OCI-LY7 (cell line): ENCODE measurements at regions not wholly inside any gene's neighbourhood (a gene's known extent, or its start where the extent isn't known, plus 50 kb on each side); places are given as distances from the start of the nearest gene placed in this dataset.
A peak's percentile ranks its signal among the peaks of the same experiment; 100 is the strongest.

Experiments used
- BruUV-seq: library from RNA; stranded (reverse); fragments of 400-500 nt; replicated peaks from 2 replicates; lab custom pipeline; 2021; lab: Mats Ljungman, UMichigan
- CTCF ChIA-PET: fragments of 300-600 bp; sonication (Branson Sonifier 250); formaldehyde crosslinking; loops from one replicate; lab custom pipeline; 2022; ENCODE audit warnings: antibody characterized with exemption; ENCODE audit not compliant: unreplicated experiment; lab: Charles Lee
- POLR2A ChIA-PET: fragments of 300-600 bp; sonication (Branson Sonifier 250); formaldehyde crosslinking; loops from one replicate; lab custom pipeline; 2022; ENCODE audit warnings: antibody characterized with exemption; lab: Charles Lee
- DNase-seq: peaks from one replicate; pipeline ENCODE4 v3.0.0-alpha.2; 2015; ENCODE audit warnings: low spot score
- H2AFZ ChIP-seq: fragments of 200-600 bp; sonication (generic), shearing (Covaris generic); 2 replicates; pipeline ENCODE4 v1.6.1; 2014; ENCODE audit warnings: mild to moderate bottlenecking, antibody characterized with exemption, low read length, moderate library complexity
- H3K27ac ChIP-seq: fragments of 200-600 bp; sonication (generic); 2 replicates; pipeline ENCODE4 v1.5.1; 2014; ENCODE audit warnings: mixed run types, low read depth, mild to moderate bottlenecking, moderate library complexity, low read length, inconsistent platforms; ENCODE audit not compliant: poor library complexity, severe bottlenecking
- H3K36me3 ChIP-seq: fragments of 200-600 bp; sonication (generic); 2 replicates; pipeline ENCODE4 v1.6.1; 2014; ENCODE audit warnings: mild to moderate bottlenecking, antibody characterized with exemption, low read length, moderate library complexity, mixed read lengths; ENCODE audit not compliant: insufficient read depth
- H3K4me1 ChIP-seq: fragments of 200-600 bp; sonication (generic); 2 replicates; pipeline ENCODE4 v1.5.1; 2014; ENCODE audit warnings: mild to moderate bottlenecking, low read length; ENCODE audit not compliant: insufficient read depth, poor library complexity, severe bottlenecking
- H3K4me2 ChIP-seq: fragments of 200-600 bp; sonication (generic); 2 replicates; pipeline ENCODE4 v1.6.1; 2014; ENCODE audit warnings: mild to moderate bottlenecking, low read length
- H3K4me3 ChIP-seq: fragments of 200-600 bp; sonication (generic); 2 replicates; pipeline ENCODE4 v1.5.1; 2014; ENCODE audit warnings: mild to moderate bottlenecking, low read depth, low read length; ENCODE audit not compliant: poor library complexity, severe bottlenecking
- H3K79me2 ChIP-seq: fragments of 200-600 bp; sonication (generic); 2 replicates; pipeline ENCODE4 v1.6.1; 2016; ENCODE audit warnings: low read depth, mild to moderate bottlenecking, low read length, moderate library complexity, mixed read lengths; ENCODE audit not compliant: insufficient read depth
- H3K9me2 ChIP-seq: fragments of 200-600 bp; sonication (generic); 2 replicates; pipeline ENCODE4 v1.6.1; 2016; ENCODE audit warnings: mild to moderate bottlenecking, low read length, mixed read lengths; ENCODE audit not compliant: insufficient read depth
- H3K9me3 ChIP-seq: fragments of 200-600 bp; sonication (generic); 2 replicates; pipeline ENCODE4 v1.6.1; 2014; ENCODE audit warnings: mild to moderate bottlenecking, mixed run types, low read length, mixed read lengths
- H4K20me1 ChIP-seq: fragments of 200-600 bp; sonication (generic); 2 replicates; pipeline ENCODE4 v1.6.1; 2014; ENCODE audit warnings: mild to moderate bottlenecking, antibody characterized with exemption, low read length, moderate library complexity, mixed read lengths; ENCODE audit not compliant: insufficient read depth
- EZH2phosphoT487 ChIP-seq: fragments of 200-600 bp; sonication (generic); IDR thresholded peaks from 2 replicates; pipeline ENCODE4 v1.6.1; 2018; ENCODE audit warnings: low read depth, borderline replicate concordance, mild to moderate bottlenecking, mixed run types, antibody characterized with exemption, low read length, moderate library complexity, mixed read lengths
- intact Hi-C: fragments of 100-400 bp; cut with micrococcal nuclease; formaldehyde crosslinking; loops from one replicate; pipeline ENCODE4 v1.10.0; 2022; ENCODE audit not compliant: unreplicated experiment
- TF ChIP-seq, protein P1 (sequence below): fragments of 200-600 bp; sonication (generic); conservative IDR thresholded peaks from 2 replicates; pipeline ENCODE4 v1.5.1; 2014; ENCODE audit warnings: mild to moderate bottlenecking, antibody characterized with exemption, low read length, moderate library complexity, mixed read lengths

DNA sequence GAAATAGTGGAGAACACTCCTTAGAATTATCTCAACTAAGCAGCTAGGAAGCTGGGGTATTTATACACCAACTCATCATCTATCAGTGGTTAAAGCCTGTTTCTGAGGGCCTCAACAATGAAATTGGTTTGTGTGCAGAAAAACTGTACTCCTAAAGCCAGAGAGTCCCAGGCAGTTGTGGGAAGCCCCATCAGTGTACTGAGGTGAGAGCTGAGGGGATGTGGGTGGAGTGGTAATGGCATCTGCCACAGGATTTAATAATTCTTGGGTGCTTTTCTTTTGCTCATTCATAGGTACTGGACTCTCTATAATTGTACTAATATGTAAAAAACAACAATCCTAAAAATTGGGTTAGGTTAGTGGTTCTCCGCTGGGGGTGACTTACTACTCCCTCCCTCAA lies 267.5 kb downstream of the PTEN start:
- ChIA-PET POLR2A (no interaction called here), CTCF (no interaction called here)
- intact Hi-C loops = no loop called here
- no peak for DNase-seq
- H2AFZ ChIP-seq = no peak overlapping the region
- no peaks in the 10 kb centered on the region for H3K79me2 ChIP-seq
- no TSS peak for BruUV-seq
- H3K27ac ChIP-seq = no peak overlapping the region
- H3K9me3 ChIP-seq = no peaks in the 10 kb centered on the region
- no peaks in the 10 kb centered on the region for H3K36me3 ChIP-seq
- no peaks in the 10 kb centered on the region for H3K4me1 ChIP-seq
- no peak overlapping the region for H3K4me3 ChIP-seq
- H3K4me2 ChIP-seq = no peak overlapping the region
- H4K20me1 ChIP-seq = no peaks in the 10 kb centered on the region
- no peaks in the 10 kb centered on the region for H3K9me2 ChIP-seq
- no peak for TF ChIP-seq EZH2phosphoT487
- TF ChIP-seq, protein P1, sequence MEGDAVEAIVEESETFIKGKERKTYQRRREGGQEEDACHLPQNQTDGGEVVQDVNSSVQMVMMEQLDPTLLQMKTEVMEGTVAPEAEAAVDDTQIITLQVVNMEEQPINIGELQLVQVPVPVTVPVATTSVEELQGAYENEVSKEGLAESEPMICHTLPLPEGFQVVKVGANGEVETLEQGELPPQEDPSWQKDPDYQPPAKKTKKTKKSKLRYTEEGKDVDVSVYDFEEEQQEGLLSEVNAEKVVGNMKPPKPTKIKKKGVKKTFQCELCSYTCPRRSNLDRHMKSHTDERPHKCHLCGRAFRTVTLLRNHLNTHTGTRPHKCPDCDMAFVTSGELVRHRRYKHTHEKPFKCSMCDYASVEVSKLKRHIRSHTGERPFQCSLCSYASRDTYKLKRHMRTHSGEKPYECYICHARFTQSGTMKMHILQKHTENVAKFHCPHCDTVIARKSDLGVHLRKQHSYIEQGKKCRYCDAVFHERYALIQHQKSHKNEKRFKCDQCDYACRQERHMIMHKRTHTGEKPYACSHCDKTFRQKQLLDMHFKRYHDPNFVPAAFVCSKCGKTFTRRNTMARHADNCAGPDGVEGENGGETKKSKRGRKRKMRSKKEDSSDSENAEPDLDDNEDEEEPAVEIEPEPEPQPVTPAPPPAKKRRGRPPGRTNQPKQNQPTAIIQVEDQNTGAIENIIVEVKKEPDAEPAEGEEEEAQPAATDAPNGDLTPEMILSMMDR = no peak

DNA sequence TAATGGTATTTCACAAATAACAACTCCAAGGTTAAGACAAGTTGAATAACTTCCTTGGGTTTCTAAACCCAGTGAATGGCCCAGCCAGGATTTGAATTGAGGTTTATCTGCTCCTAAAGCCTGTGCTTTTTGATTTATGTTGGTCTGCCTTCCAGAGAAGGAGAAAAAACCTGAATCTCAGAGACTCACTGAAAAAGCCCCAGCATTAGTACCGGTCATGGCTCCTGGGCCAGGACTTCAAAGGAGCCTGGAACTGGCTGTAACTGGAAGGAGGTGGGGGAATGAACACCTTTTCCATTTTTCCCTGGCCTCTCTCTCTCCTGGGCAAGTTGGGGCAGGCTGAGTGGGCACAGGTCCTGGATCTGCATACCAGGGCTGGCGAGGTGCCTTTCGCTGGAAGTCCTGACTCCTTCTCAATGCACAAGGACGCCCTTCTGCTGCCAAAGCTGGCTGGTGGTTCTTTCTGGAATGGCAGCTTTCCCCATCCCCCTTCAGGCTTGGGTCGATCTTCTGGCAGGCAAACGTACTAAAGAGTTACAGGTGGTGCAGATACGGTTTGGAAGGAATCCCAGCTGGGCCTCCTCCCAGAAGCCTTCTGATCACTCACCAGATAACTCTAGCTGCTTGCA lies 268.2 kb downstream of the PTEN start:
- Histone ChIP-seq H3K4me3 (no peak overlapping the region), H3K36me3 (no peaks in the 10 kb centered on the region), H3K79me2 (no peaks in the 10 kb centered on the region), H3K9me3 (no peaks in the 10 kb centered on the region), H3K27ac (no peak overlapping the region), H3K4me2 (no peak overlapping the region), H3K9me2 (no peaks in the 10 kb centered on the region), H2AFZ (no peak overlapping the region), H4K20me1 (no peaks in the 10 kb centered on the region), H3K4me1 (no peaks in the 10 kb centered on the region)
- DNase-seq = no peak
- TF ChIP-seq, protein P1 = no peak
- TF ChIP-seq EZH2phosphoT487 = no peak
- no TSS peak for BruUV-seq
- CTCF ChIA-PET = no interaction called here
- POLR2A ChIA-PET = interaction anchor here (2.1 kb wide), 1 partner anchor 10 kb away, joined by 6 read pairs; no protein-coding TSS in a partner anchor
- intact Hi-C loops = no loop called here

DNA sequence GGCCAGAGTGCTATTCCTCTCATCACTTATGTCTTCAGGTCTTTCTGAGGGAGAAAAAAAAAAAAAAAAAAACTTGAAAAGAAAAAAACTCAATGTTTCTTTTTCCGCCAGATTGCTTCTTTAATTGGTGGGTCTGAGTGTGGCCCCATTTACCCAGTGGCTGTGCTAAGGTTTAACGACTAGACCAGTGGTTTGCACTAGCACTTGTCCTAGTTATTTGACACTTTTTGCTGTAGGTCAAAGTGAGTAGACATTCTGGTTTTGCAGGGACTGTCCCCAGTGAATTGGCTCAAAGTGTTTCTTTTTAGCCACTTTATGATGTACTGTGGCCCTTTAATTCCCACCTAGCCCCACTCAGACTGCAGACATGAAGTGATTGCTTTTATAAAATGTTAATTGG lies 273.3 kb downstream of the PTEN start:
- no TSS peak for BruUV-seq
- intact Hi-C loops = no loop called here

More for the DNA sequence above, 273.3 kb downstream of the PTEN start:
- H3K27ac ChIP-seq = no peak overlapping the region
- H3K36me3 ChIP-seq = no peaks in the 10 kb centered on the region
- ChIA-PET POLR2A (interaction anchor here (0.7 kb wide), 1 partner anchor 18 kb away, joined by 5 read pairs; no protein-coding TSS in a partner anchor), CTCF (no interaction called here)
- DNase-seq = no peak
- no peak overlapping the region for H3K4me2 ChIP-seq
- no peaks in the 10 kb centered on the region for H3K4me1 ChIP-seq
- no peaks in the 10 kb centered on the region for H3K79me2 ChIP-seq
- H3K9me3 ChIP-seq = no peaks in the 10 kb centered on the region
- no peak overlapping the region for H3K4me3 ChIP-seq
- H4K20me1 ChIP-seq = no peaks in the 10 kb centered on the region
- H3K9me2 ChIP-seq = no peaks in the 10 kb centered on the region
- peak overlapping the region; percentile 20; the same call in 1 of the 2 replicates for H2AFZ ChIP-seq
- TF ChIP-seq, protein P1 = no peak
- TF ChIP-seq EZH2phosphoT487 = no peak
